ENCODE measurements at regions not wholly inside any gene's neighbourhood (a gene's known extent, or its start where the extent isn't known, plus 50 kb on each side); places are given as distances from the start of the nearest gene placed in this dataset.
"Not testable (repeated sequence)": the region's sequence is repeated elsewhere in the genome, so short reads cannot be mapped to it uniquely, and the experiment has no call there.

GRCh38 chr16:9334103-9334502, 242.7 kb downstream of the HAPSTR1 start:
- DNase-seq (ENCODE audit: extremely low read depth, low read depth), result no peak

GRCh38 chr16:9337308-9338032, 246.0 kb downstream of the HAPSTR1 start:
- DNase-seq (ENCODE audit: extremely low read depth, low read depth), result no peak

- no peak for DNase-seq (ENCODE audit: extremely low read depth, low read depth)
Observed at GRCh38 chr16:9338068-9338467, 246.6 kb downstream of the HAPSTR1 start.

- no peak for DNase-seq (ENCODE audit: extremely low read depth, low read depth)
Observed at GRCh38 chr16:9338510-9338909, 247.1 kb downstream of the HAPSTR1 start.

GRCh38 chr16:9340526-9341256, 249.2 kb downstream of the HAPSTR1 start:
- DNase-seq (ENCODE audit: extremely low read depth, low read depth), result no peak

- DNase-seq (ENCODE audit: extremely low read depth, low read depth), result no peak
Observed at GRCh38 chr16:9343276-9343675, 251.8 kb downstream of the HAPSTR1 start.

GRCh38 chr16:9344508-9344907, 253.1 kb downstream of the HAPSTR1 start:
- no peak for DNase-seq (ENCODE audit: extremely low read depth, low read depth)

- no peak for DNase-seq (ENCODE audit: extremely low read depth, low read depth)
Observed at GRCh38 chr16:9345046-9345445, 253.6 kb downstream of the HAPSTR1 start.

GRCh38 chr16:9345880-9346279, 254.4 kb downstream of the HAPSTR1 start:
- no peak for DNase-seq (ENCODE audit: extremely low read depth, low read depth)

GRCh38 chr16:9348912-9349311, 257.5 kb downstream of the HAPSTR1 start:
- no peak for DNase-seq (ENCODE audit: extremely low read depth, low read depth)

GRCh38 chr16:9349373-9349960, 258.0 kb downstream of the HAPSTR1 start:
- not testable (repeated sequence) for DNase-seq (ENCODE audit: extremely low read depth, low read depth)

GRCh38 chr16:9350119-9350799, 258.8 kb downstream of the HAPSTR1 start:
- DNase-seq (ENCODE audit: extremely low read depth, low read depth), result not testable (repeated sequence)

- no peak for DNase-seq (ENCODE audit: extremely low read depth, low read depth)
Observed at GRCh38 chr16:9351440-9351839, 260.0 kb downstream of the HAPSTR1 start.

- no peak for DNase-seq (ENCODE audit: extremely low read depth, low read depth)
Observed at GRCh38 chr16:9351841-9352434, 260.5 kb downstream of the HAPSTR1 start.

- DNase-seq (ENCODE audit: extremely low read depth, low read depth), result no peak
Observed at GRCh38 chr16:9357829-9358228, 266.4 kb downstream of the HAPSTR1 start.

- DNase-seq (ENCODE audit: extremely low read depth, low read depth), result no peak
Observed at GRCh38 chr16:9360075-9360474, 268.6 kb downstream of the HAPSTR1 start.

- DNase-seq (ENCODE audit: extremely low read depth, low read depth), result no peak
Observed at GRCh38 chr16:9362050-9362449, 270.6 kb downstream of the HAPSTR1 start.

GRCh38 chr16:9362604-9363003, 271.2 kb downstream of the HAPSTR1 start:
- no peak for DNase-seq (ENCODE audit: extremely low read depth, low read depth)

- DNase-seq (ENCODE audit: extremely low read depth, low read depth), result no peak
Observed at GRCh38 chr16:9363520-9363919, 272.1 kb downstream of the HAPSTR1 start.

- DNase-seq (ENCODE audit: extremely low read depth, low read depth), result no peak
Observed at GRCh38 chr16:9364721-9365369, 273.4 kb downstream of the HAPSTR1 start.

All from NCI-H460 (cell line).